Tibial artery (tissue), 4 donors: ENCODE measurements at regions not wholly inside any gene's neighbourhood (a gene's known extent, or its start where the extent isn't known, plus 50 kb on each side); places are given as distances from the start of the nearest gene placed in this dataset.

Experiments used
- DNase-seq, 2 donors: peaks; one replicate each; pipeline ENCODE4 v3.0.0-alpha.2; 2019
- H3K27ac ChIP-seq, 2 donors: fragments of 200-600 bp; sonication (generic) in 1 of 2; 1 replicate in 1 of 2; 2 replicates in 1 of 2; pipeline ENCODE4 v1.5.1; 2018 to 2019; ENCODE audit warnings: mild to moderate bottlenecking in 1 of 2
- H3K27me3 ChIP-seq, 2 donors: fragments of 200-600 bp; sonication (generic) in 1 of 2; one replicate each; pipeline versions ENCODE4 v1.5.1 to v1.6.0; 2016 to 2019
- H3K36me3 ChIP-seq, 3 donors: fragments of 200-600 bp; sonication (generic) in 2 of 3; one replicate each; pipeline ENCODE4 v1.5.1; 2016 to 2019; ENCODE audit warnings: mild to moderate bottlenecking in 2 of 3
- H3K4me1 ChIP-seq, 4 donors: fragments of 200-600 bp; sonication (generic) in 2 of 4; 1 replicate in 3 of 4; 2 replicates in 1 of 4; pipeline ENCODE4 v1.5.1; 2016 to 2019
- H3K4me3 ChIP-seq, 2 donors: fragments of 200-600 bp; sonication (generic) in 1 of 2; 1 replicate in 1 of 2; 2 replicates in 1 of 2; pipeline ENCODE4 v1.5.1; 2018 to 2019; ENCODE audit warnings: mild to moderate bottlenecking in 2 of 2
- H3K9me3 ChIP-seq, 3 donors: fragments of 200-600 bp; sonication (generic) in 1 of 3; one replicate each; pipeline ENCODE4 v1.5.1; 2016 to 2019
- CTCF ChIP-seq, 2 experiments: fragments of 200-600 bp in 1 of 2; fragments of 450-650 bp in 1 of 2; IDR thresholded peaks; one replicate each; pipeline ENCODE4 v1.5.1; 2017 to 2019; ENCODE audit warnings: antibody characterized with exemption in 2 of 2, mild to moderate bottlenecking in 1 of 2, moderate library complexity in 1 of 2
- intact Hi-C: fragments of 100-400 bp; cut with DNase I; formaldehyde crosslinking; loops from one replicate; pipeline ENCODE4 v1.15.0; 2023; ENCODE audit warnings: low total_unique reads

DNA sequence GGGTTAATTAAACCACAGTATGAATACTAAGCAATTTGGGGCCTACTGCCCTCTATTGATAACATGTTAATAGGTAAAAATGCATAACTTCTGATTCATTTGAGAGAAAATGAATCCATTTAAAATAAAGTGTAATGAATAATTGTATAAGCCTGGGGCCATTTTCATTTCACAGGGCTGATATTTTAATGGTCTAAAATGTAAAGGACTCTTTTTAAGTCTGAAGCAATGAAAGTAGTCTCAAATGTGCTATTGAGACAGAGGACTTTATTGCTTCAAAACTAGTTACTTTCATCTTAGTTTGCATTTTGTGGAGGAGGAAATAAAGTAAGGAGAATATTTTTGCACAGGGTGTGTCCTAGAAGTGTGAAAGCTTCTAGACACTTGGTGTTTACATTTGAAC is 155.4 kb downstream of the TLR5 start:
- Histone ChIP-seq H3K4me1 (no peaks in the 10 kb centered on the region), H3K36me3 (peaks cover 0 to 12% (median 3%) of the 10 kb centered on the region in 3 donors), H3K4me3 (no peak overlapping the region), H3K9me3 (no peaks in the 10 kb centered on the region), H3K27ac (no peak overlapping the region), H3K27me3 (no peaks in the 10 kb centered on the region)
- intact Hi-C loops: no loop called here
- TF ChIP-seq CTCF (IDR thresholded peaks at IDR 0.05): no peak
- DNase-seq: no peak

GRCh38 chr1:222989443-222989842 is 153.6 kb downstream of the TLR5 start:
- H3K4me3 ChIP-seq: no peak overlapping the region
- peaks cover 0 to 3% (median 0%) of the 10 kb centered on the region in 4 donors for H3K4me1 ChIP-seq
- TF ChIP-seq CTCF (IDR thresholded peaks at IDR 0.05): no peak
- intact Hi-C loops: no loop called here
- H3K27ac ChIP-seq: no peak overlapping the region
- no peak for DNase-seq
- H3K9me3 ChIP-seq: no peaks in the 10 kb centered on the region
- H3K36me3 ChIP-seq: peaks cover 0 to 12% (median 3%) of the 10 kb centered on the region in 3 donors
- H3K27me3 ChIP-seq: no peaks in the 10 kb centered on the region

GRCh38 chr1:222991177-222991576 is 151.9 kb downstream of the TLR5 start:
- Histone ChIP-seq H3K4me3 (no peak overlapping the region), H3K9me3 (no peaks in the 10 kb centered on the region), H3K27ac (no peak overlapping the region), H3K27me3 (no peaks in the 10 kb centered on the region), H3K36me3 (peaks cover 0 to 12% (median 3%) of the 10 kb centered on the region in 3 donors), H3K4me1 (peaks cover 0 to 3% (median 0%) of the 10 kb centered on the region in 4 donors)
- intact Hi-C loops: no loop called here
- TF ChIP-seq CTCF (IDR thresholded peaks at IDR 0.05): no peak
- DNase-seq: no peak

DNA sequence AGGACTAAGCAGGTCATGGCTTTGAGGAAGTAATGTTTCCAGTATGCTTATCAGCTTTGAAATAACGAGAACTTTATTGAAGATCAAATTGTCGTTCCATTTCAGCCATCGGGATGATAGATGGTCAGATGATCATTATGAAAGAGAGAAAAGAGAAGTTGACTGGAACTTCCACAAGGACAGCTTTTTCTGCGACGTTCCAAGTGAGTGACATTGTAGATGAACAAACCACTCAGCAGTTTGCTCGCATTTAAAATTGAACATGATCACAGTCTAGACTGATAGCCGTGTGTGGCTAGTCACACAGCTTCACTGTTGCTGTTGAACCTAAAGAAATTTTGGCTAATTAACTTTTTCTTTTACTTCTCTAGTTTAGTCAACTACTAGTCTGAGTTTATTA is 151.1 kb downstream of the TLR5 start:
- Histone ChIP-seq H3K9me3 (no peaks in the 10 kb centered on the region), H3K36me3 (peaks cover 0 to 12% (median 0%) of the 10 kb centered on the region in 3 donors), H3K4me1 (peaks cover 0 to 3% (median 0%) of the 10 kb centered on the region in 4 donors), H3K27me3 (no peaks in the 10 kb centered on the region), H3K4me3 (no peak overlapping the region), H3K27ac (no peak overlapping the region)
- intact Hi-C loops: no loop called here
- no peak for DNase-seq
- no peak for TF ChIP-seq CTCF (IDR thresholded peaks at IDR 0.05)

- no peak overlapping the region for H3K27ac ChIP-seq
- no peaks in the 10 kb centered on the region for H3K9me3 ChIP-seq
- no peak for TF ChIP-seq CTCF (IDR thresholded peaks at IDR 0.05)
Measured at GRCh38 chr1:222994511-222995235, 148.4 kb downstream of the TLR5 start.

More at GRCh38 chr1:222994511-222995235, 148.4 kb downstream of the TLR5 start:
- no peak for DNase-seq
- Histone ChIP-seq H3K4me3 (no peak overlapping the region), H3K36me3 (peaks cover 0 to 12% (median 2%) of the 10 kb centered on the region in 3 donors), H3K4me1 (peaks cover 0 to 3% (median 0%) of the 10 kb centered on the region in 4 donors), H3K27me3 (no peaks in the 10 kb centered on the region)
- intact Hi-C loops: no loop called here
